ELR (cell line): ENCODE measurements at regions not wholly inside any gene's neighbourhood (a gene's known extent, or its start where the extent isn't known, plus 50 kb on each side); places are given as distances from the start of the nearest gene placed in this dataset.
"Not testable (repeated sequence)": the region's sequence is repeated elsewhere in the genome, so short reads cannot be mapped to it uniquely, and the experiment has no call there.

ENCODE experiments used
- DNase-seq: peaks from one replicate; pipeline ENCODE4 v3.0.0-alpha.2; 2015; ENCODE audit warnings: low read depth

- no peak for DNase-seq
Measured at GRCh38 chr10:130351466-130352290, 215.5 kb downstream of the GLRX3 start.

DNA sequence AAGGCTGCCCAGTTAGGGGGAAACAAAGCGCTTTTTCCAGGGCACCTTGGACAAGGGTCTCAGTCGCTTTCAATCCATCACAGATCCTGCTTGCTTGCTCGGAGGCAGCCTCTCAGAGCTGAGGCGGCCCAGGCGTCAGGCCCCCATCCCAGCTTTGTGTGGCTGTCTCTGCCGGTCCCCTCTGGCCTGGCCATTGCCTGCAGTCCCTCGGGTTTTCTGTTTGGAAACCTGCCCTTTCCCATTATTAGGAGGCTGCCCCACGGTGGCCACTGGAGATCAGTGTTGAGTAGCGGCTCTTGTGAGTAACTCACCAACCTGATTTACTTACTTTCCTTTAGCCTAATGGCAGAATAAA is 216.1 kb downstream of the GLRX3 start:
- no peak for DNase-seq

DNA sequence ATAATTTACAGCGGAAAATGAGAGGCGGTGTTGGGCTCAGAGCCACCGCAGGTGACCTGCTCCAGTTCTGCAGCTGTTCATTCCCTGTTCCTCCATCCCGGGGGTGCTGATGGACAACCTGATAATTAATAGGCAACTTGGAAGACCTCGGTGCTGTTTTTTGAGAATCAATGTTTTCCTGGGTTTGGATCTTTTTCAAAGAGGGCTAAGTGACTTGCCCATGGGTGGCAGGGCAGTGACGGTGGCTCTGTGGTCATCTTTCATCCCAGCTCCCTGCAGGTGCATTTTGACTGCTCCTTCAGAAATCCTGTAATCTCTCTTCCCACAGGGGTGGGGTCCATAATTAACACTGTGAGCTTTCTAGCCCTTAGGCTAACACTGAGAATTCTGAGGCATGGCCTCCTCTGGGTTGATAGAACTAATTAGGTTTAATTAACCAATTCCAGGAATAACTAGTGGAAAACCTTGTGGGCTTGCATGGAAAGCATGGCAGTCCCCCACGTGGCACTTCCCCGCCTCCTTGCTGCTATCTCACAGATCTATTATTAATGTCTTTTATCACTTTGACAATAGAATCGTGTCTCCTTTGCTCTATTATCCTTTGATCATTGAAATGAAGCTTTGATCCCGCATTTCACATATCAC is 217.9 kb downstream of the GLRX3 start:
- no peak for DNase-seq

DNA sequence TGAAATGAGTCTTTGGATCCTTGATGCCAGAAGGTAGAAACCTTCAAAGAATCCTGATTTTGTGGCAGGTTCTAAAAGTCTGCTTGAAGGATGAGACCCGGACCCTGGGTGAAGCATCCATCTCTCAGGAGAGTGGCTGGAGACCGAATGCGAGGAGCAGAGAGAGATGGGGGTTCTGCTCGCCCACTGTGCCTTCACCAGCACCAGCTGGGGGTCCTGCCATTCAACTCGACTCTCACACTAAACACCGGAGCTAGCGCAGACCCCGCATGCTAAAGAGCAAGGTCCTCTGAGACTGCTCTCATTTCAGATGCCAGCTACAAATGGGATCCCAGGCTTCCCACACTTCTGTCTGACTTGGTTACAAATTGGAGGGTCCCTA is 218.4 kb downstream of the GLRX3 start:
- DNase-seq: no peak

DNA sequence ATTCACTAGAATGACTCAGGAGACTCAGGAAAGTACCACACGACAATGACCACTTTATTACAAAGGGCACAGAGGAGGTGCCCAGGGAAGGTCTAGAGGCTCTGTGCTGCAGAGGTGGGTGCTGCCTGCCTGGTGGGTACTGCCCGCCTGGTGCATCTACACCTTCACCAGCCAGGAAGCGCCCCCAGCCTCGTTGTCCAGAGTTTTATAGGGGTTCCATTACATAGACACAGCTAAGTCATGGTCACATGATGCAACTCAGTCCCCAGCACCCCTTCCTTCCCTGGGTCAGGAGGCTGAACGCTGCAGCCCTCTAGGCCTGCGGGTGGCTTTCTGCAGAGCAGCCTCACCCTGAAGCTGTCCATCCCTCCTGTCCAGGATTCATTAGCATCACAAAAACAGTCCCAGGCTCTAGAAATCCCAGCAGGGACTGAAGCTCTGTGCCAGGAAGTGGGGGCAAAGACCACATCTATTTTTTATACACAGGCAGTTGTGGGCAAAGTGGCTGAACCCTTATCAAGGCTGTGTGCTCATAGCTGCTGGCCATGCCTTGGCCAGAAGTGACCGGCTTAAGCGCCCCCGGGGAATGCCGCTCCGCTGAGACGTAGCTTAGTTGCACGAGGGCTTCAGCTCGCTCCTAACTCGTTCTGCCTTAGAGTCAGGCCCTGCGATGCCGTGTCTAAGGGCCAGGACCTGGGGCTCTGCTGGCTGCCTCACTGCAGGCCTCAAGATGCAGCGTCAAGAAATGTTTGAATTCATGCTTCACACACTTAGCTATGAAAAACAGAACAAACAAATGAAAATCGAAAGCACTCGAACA is 219.0 kb downstream of the GLRX3 start:
- DNase-seq: no peak

DNA sequence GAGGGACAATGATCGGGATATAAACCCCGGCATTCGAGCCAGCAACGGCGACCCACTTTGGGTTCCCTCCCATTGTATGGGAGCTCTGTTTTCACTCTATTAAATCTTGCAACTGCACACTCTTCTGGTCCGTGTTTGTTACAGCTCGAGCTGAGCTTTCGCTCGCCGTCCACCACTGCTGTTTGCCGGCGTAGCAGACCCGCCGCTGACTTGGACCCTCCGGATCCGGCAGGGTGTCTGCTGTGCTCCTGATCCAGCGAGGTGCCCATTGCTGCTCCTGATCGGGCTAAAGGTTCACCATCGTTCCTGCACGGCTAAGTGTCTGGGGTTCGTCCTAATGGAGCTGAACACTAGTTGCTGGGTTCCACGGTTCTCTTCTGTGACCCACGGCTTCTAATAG is 220.2 kb downstream of the GLRX3 start:
- not testable (repeated sequence) for DNase-seq

GRCh38 chr10:130357226-130357625 is 221.0 kb downstream of the GLRX3 start:
- no peak for DNase-seq

DNA sequence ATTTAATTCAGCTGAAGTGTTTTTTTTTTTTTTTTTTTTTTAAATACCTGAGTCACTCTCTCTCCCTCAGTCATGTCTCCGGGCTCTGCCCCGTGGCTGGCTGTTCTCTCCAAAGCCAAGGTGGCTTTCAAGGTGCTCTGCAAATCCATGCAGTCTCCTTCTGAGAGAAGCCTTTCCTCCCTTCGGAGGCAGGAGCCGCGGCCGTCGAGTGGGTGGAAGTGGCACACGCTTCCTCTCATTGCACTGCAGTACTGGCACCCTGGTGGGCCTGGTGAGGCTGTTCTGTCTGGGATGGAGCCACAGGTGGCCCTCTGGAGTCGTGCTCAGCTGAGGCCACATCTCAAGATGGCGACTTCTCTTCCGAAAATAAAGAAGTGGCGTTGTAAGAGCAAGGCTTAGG is 221.8 kb downstream of the GLRX3 start:
- no peak for DNase-seq

GRCh38 chr10:130358981-130359650 is 222.9 kb downstream of the GLRX3 start:
- DNase-seq: no peak

GRCh38 chr10:130359711-130360110 is 223.5 kb downstream of the GLRX3 start:
- no peak for DNase-seq

GRCh38 chr10:130360826-130361311 is 224.7 kb downstream of the GLRX3 start:
- DNase-seq: no peak

GRCh38 chr10:130361351-130362105 is 225.3 kb downstream of the GLRX3 start:
- DNase-seq: no peak

DNA sequence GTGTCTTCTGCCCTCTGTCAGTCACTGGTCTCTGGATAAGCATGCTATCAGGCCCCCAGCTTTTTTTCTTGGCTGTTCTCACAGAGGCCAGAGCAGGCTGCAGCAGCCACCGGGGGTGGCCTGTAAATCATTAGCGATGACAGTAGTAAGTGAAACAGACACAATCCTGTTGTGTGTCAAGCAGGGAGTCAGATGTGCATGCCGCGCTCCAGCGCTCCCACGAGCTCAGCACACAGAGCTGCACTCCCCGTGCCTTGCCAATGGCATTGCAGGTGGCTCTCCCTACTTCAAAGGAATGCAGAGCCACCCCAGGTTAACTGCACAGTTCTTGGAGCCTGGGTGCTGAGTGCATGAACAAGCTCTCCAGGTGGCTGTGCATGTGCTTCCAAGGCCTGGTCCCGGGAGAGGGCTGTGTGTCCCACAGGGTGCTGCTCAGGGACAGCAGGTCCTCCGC is 226.1 kb downstream of the GLRX3 start:
- DNase-seq: no peak

DNA sequence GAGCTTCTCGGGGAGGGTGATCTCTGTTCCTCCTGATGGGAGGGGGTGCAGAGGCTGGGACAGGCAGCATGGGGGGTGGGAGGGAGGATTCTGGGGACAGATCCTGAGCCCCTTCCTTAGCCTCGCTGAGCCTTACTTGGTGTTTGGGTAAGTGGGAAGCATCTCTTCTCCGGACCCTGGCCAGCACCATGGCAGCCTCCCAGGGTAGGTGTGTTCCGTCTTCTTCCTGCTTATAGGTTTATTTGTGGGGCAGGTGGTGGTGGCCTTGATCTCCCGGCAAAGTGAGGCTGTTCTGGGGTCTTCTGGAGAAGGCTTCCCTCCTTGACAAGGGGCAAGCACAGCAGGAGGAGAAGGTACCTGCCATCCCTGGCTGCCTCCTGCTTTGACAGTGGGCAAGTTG is 226.9 kb downstream of the GLRX3 start:
- no peak for DNase-seq

DNA sequence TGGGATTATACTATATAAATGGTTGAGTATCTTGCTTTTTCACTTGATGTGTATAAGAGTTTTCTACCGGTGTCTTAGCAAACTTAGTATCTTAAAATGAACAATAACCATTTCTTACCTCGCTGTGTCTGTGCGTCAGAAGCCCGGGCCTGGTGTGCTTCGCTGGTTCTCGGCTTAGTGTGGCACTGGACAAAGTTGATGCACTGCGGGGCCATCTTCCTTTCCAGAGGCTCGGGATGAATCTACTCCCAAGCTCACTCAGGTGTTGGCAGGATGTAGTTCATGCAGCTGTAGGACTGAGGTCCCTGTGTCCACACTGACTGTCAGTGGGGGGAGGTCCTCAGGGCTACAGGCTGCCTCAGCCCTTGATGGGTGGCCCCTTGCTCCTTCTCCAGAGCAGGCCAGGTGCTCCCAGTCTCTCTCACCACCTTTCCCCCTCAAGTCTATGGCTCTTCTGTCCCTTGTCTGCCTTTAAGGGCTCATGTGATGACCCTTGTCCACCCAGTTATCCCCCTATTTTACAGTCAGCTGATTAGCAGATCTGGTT is 227.8 kb downstream of the GLRX3 start:
- no peak for DNase-seq

- no peak for DNase-seq
Measured at GRCh38 chr10:130364631-130365411, 228.6 kb downstream of the GLRX3 start.

DNA sequence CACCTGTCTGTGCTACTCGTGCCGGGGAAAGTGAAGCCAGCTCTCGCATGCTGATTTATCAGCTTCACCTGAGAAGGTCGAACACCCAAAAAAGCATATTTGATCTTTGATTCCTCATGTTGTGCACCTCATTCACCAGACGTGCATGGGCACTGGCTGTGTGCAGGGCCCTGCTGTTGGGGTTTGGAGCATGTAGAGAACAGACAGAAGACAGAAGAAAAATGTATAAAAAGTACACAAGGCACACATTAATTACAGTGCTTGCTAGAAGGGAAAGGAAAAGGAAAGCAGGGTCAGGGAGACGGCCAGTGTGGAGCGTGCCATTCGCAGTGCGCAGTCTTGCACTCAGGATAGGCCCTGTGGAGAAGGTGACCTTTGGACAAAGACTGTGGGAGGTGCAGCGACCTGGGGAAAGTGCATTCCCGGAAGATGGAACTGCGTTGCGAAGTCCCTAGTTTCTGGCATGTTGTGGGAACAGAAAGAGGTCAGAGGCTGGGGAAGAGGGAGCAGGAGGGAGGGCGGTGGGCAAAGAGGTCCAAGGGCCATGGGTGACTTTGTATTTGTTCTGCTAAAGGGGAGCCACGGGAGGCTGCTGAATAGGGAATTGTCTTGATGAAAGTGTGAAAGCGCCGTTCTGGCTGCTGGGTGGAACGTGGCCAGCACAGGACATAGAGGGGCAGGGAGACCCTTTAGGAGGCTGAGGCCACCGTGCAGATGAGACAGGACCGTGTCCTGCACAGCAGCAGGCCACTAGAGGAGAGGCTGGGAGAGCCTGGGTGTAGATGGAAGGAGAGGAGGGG is 232.8 kb downstream of the GLRX3 start:
- no peak for DNase-seq

DNA sequence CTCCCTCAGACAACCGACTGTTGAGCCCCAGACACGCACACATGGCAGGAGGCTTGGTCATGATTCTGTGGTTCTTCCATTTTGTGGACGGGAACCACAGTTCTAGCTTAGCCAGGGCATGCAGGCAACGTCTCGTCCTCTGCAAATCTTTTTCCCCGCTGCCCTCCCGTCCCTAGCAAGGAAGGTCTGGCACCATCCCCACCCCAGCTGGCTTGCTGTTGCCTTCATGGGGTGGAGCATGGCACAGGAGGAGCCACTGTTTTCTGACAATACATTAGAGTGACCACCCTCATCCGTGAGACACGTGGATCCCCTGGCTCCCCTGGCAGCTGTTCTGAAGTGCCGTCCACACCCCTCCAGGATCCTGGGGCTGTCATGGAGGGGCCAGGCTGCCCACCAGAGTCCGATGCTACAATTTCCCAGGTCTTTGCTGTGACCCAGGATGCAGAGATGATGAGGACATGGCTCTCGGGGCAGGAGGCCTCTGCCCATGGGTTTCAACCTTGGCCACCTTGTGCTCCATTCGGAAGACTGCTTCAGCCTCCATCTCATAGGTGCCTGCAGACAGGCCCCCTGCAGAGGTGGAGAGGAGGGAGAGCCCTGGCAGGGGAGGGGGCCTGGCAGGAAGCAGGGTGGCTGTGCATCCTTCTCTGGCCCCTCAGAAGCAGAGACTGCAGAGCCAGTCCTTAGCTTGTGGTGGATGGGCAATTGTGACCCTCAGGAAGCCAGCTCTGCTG is 233.6 kb downstream of the GLRX3 start:
- DNase-seq: no peak

DNA sequence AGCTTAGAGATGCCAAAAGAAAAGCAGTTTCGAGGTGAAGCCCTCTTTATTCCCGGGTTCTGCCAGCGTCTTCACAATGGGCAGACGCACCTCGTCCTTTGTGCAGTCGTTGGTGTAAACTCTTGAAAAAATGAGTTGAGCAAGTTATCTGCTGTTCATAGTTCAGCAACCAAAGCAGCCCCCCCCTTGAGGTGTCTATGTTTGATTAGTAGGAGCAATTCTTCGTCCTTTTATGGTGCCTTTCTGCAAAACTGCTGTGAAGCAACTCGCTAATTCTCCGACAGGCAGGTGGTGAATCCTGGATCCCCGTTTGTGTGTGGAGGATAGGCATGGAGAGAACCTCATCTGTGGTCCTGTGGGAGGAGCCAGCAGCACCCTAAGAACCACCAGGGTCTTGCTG is 234.5 kb downstream of the GLRX3 start:
- DNase-seq: no peak
